K562 (cell line): ENCODE measurements at regions not wholly inside any gene's neighbourhood (a gene's known extent, or its start where the extent isn't known, plus 50 kb on each side); places are given as distances from the start of the nearest gene placed in this dataset.
A peak's percentile ranks its signal among the peaks of the same experiment; 100 is the strongest.

ENCODE experiments used
- ATAC-seq: fragments of 200-7000 bp; cut with Tn5 transposase; 3 replicates; pipeline ENCODE4 v1.9.1; 2020; ENCODE audit warnings: moderate library complexity
- BruUV-seq: library from RNA; stranded (reverse); fragments of 400-500 nt; replicated peaks from 2 replicates; lab custom pipeline; 2021; lab: Mats Ljungman, UMichigan
- CTCF ChIA-PET: fragments of 300-600 bp; formaldehyde crosslinking; extraction: SDS; loops from one replicate; lab custom pipeline; 2021; ENCODE audit warnings: low intra/inter-chr PET ratio; lab: Yijun Ruan, JAX
- POLR2A ChIA-PET: fragments of 300-600, 350-650 bp; sonication (Branson Sonifier 250); formaldehyde crosslinking; extraction: SDS; loops from one replicate; lab custom pipeline; 2021; ENCODE audit warnings: antibody characterized with exemption, inconsistent platforms; lab: Yijun Ruan, JAX
- DNase-seq, 4 experiments: peaks; one replicate each; pipeline versions ENCODE4 v3.0.0 to v3.0.0-alpha.2; 2011 to 2018; ENCODE audit warnings: low spot score in 3 of 4, mixed read lengths in 3 of 4; ENCODE audit errors: extremely low read depth in 1 of 4
- FAIRE-seq: peaks from 2 replicates; lab custom pipeline; 2011; peaks lifted over from hg19 to GRCh38; lab: Jason Lieb, UNC
- H2AFZ ChIP-seq: 2 replicates; pipeline ENCODE4 v1.6.0; 2011; ENCODE audit warnings: low read depth, low read length, control low read depth, inconsistent platforms
- H3K27ac ChIP-seq: fragments of 200-600 bp; 3 replicates; pipeline ENCODE4 v1.8.0; 2011; ENCODE audit warnings: low read depth, mild to moderate bottlenecking, control low read depth, inconsistent platforms, low read length, moderate library complexity, mixed read lengths; ENCODE audit errors: extremely low read depth
- H3K27me3 ChIP-seq, 2 experiments: fragments of 300-600 bp in 1 of 2; 2 replicates in 1 of 2; 3 replicates in 1 of 2; pipeline versions ENCODE4 v1.6.0 to v1.8.0; 2011; ENCODE audit warnings: inconsistent platforms in 2 of 2, low read length in 2 of 2, mild to moderate bottlenecking in 1 of 2, mixed read lengths in 1 of 2, moderate library complexity in 1 of 2; ENCODE audit not compliant: control insufficient read depth in 2 of 2, insufficient read depth in 2 of 2
- H3K36me3 ChIP-seq: fragments of 300-600 bp; 3 replicates; pipeline ENCODE4 v1.8.0; 2011; ENCODE audit warnings: mild to moderate bottlenecking, low read length, inconsistent platforms; ENCODE audit not compliant: control insufficient read depth, insufficient read depth
- H3K4me1 ChIP-seq, 2 experiments: fragments of 200-600 bp in 1 of 2; replicated peaks in 1 of 2; 2 replicates in 1 of 2; 3 replicates in 1 of 2; pipeline versions ENCODE4 v1.5.1 to v1.8.0; 2011; ENCODE audit warnings: inconsistent platforms in 2 of 2, low read length in 2 of 2, mild to moderate bottlenecking in 1 of 2, mixed read lengths in 1 of 2, moderate library complexity in 1 of 2; ENCODE audit not compliant: control insufficient read depth in 2 of 2, insufficient read depth in 2 of 2
- H3K4me2 ChIP-seq: 2 replicates; pipeline ENCODE4 v1.6.1; 2011; ENCODE audit warnings: low read length, control low read depth, inconsistent platforms, mixed read lengths; ENCODE audit not compliant: insufficient read depth
- H3K4me3 ChIP-seq: fragments of 200-600 bp; sonication (generic), shearing (Covaris generic); 2 replicates; pipeline ENCODE4 v1.5.1; 2016; ENCODE audit warnings: control low read depth, inconsistent platforms
- H3K79me2 ChIP-seq: fragments of 200-600 bp; 3 replicates; pipeline ENCODE4 v1.8.0; 2011; ENCODE audit warnings: low read length, inconsistent platforms; ENCODE audit not compliant: control insufficient read depth, insufficient read depth
- H3K9ac ChIP-seq, 2 experiments: 2 replicates each; pipeline versions ENCODE4 v1.6.0 to v1.6.1; 2011; ENCODE audit warnings: low read depth in 2 of 2, low read length in 2 of 2, control low read depth in 1 of 2, inconsistent platforms in 1 of 2, mild to moderate bottlenecking in 1 of 2, mixed read lengths in 1 of 2; ENCODE audit not compliant: insufficient read depth in 1 of 2
- H3K9me1 ChIP-seq: one replicate; pipeline ENCODE4 v1.6.0; 2011; ENCODE audit warnings: inconsistent platforms, mild to moderate bottlenecking, low read length, moderate library complexity; ENCODE audit not compliant: control insufficient read depth, insufficient read depth
- H3K9me3 ChIP-seq: replicated peaks from 2 replicates; pipeline ENCODE4 v1.5.1; 2011; ENCODE audit warnings: low read depth, low read length, inconsistent platforms; ENCODE audit not compliant: control insufficient read depth, insufficient read depth
- H4K20me1 ChIP-seq: replicated peaks from 2 replicates; pipeline ENCODE4 v1.6.1; 2011; ENCODE audit warnings: low read length, inconsistent platforms, mixed read lengths; ENCODE audit not compliant: control insufficient read depth, insufficient read depth
- CBX1 ChIP-seq: sonication (generic); IDR thresholded peaks from 2 replicates; pipeline ENCODE4 v1.6.1; 2016; ENCODE audit warnings: antibody characterized with exemption, low read depth, mild to moderate bottlenecking
- CBX3 ChIP-seq, 2 experiments: IDR thresholded peaks; 1 replicate in 1 of 2; 2 replicates in 1 of 2; pipeline ENCODE4 v1.6.1; 2012; ENCODE audit warnings: inconsistent platforms in 2 of 2, low read length in 2 of 2, borderline replicate concordance in 1 of 2, control low read depth in 1 of 2
- CBX5 ChIP-seq: IDR thresholded peaks from 2 replicates; pipeline ENCODE4 v1.6.1; 2014; ENCODE audit warnings: low read depth, borderline replicate concordance
- CREB3 ChIP-seq: fragments of 450-650 bp; conservative IDR thresholded peaks from 2 replicates; pipeline ENCODE4 v1.6.1; 2016; ENCODE audit warnings: missing genetic modification characterization, low read depth, mild to moderate bottlenecking, missing compliant biosample characterization, moderate library complexity
- KDM2B ChIP-seq: fragments of 250-450 bp; sonication (Bioruptor Pico); IDR thresholded peaks from 2 replicates; pipeline ENCODE4 v1.8.0; 2021; ENCODE audit warnings: mild to moderate bottlenecking, moderate library complexity
- TRIM28 ChIP-seq: fragments of 450-650 bp; IDR thresholded peaks from 2 replicates; pipeline ENCODE4 v1.6.1; 2017
- ZFP36 ChIP-seq: fragments of 150-350 bp; IDR thresholded peaks from 2 replicates; pipeline ENCODE4 v1.6.1; 2018; ENCODE audit warnings: low read length, low read depth; ENCODE audit not compliant: partially characterized antibody
- WGBS: fragments of 100-300 bp; shearing (Covaris generic); methylation state at CpG from one replicate; pipeline ENCODE4 v1.1.6; 2016; ENCODE audit warnings: low coverage, mixed read lengths; ENCODE audit not compliant: insufficient coverage; ENCODE audit errors: missing lambda C conversion rate; 5-methylcytosine and 5-hydroxymethylcytosine counted together
- in situ Hi-C: fragments of 300-500 bp; cut with MboI; formaldehyde crosslinking; loops from 4 replicates; pipeline ENCODE4 v1.15.0; 2018; ENCODE audit warnings: inconsistent platforms, mixed read lengths
- intact Hi-C: fragments of 100-400 bp; cut with micrococcal nuclease; formaldehyde crosslinking; loops from 2 replicates; pipeline ENCODE4 v1.14.2; 2022

DNA sequence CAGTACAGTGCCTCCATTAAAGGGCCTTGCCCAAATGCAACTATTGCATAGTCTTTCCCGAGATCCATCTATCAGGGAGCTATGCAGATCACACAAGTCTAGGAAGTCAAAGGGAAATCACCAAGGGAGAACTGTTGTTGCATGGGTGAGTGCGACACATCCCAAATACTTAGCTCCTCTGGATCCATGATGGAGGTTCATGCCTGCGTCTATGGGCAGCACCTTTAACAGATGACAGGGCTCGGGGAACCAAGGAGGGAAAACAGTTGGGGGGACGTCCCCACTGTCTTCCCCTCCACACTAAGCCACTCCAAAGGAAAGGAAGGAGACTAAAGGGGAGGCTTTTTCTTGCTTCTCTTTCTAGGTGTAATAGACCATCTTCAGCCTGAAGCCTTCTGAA is 552.8 kb upstream of the PKDCC start:
- H3K9me3 ChIP-seq, result 0 out of 2 replicates have a peak, but pooled peaks cover 4% of the 10 kb centered on the region
- CTCF ChIA-PET, result no interaction called here
- in situ Hi-C loops, result no loop called here
- no peaks in the 10 kb centered on the region for H3K9me1 ChIP-seq
- H3K79me2 ChIP-seq, result no peaks in the 10 kb centered on the region
- intact Hi-C loops, result no loop called here
- peak in 2 of 4 experiments; percentile 6 to 7 for DNase-seq
- H3K27me3 ChIP-seq, result no peaks in the 10 kb centered on the region
- no peaks in the 10 kb centered on the region for H3K4me1 ChIP-seq
- H3K27ac ChIP-seq, result no peak overlapping the region
- BruUV-seq, result no TSS peak
- no peak for ATAC-seq
- H3K36me3 ChIP-seq, result no peaks in the 10 kb centered on the region
- no peak overlapping the region for H3K9ac ChIP-seq
- H4K20me1 ChIP-seq, result no peaks in the 10 kb centered on the region
- POLR2A ChIA-PET, result no interaction called here
- no peak for FAIRE-seq
- no peak overlapping the region for H3K4me2 ChIP-seq
- H2AFZ ChIP-seq, result no peak overlapping the region
- WGBS, result 2% methylated on average over 5 of the region's 5 CpGs
- TF ChIP-seq TRIM28 (peak; percentile 91), CBX5 (peak; percentile 98), KDM2B (CRISPR knock-in tag) (no peak), CBX3 (IDR thresholded peaks at IDR 0.05; ENCODE audit: borderline replicate concordance in 1 of 2, low read length in 2 of 2) (peak in 1 of 2 experiments; percentile 90; a peak in 2 of 3 replicates), CBX1 (peak; percentile 97; the same call in 1 of the 2 replicates), ZFP36 (peak; percentile 33), CREB3 (tag) (no peak)
- TF ChIP-seq, all 486 proteins: peak for 5
- no peak overlapping the region for H3K4me3 ChIP-seq
